OCI-LY7 (cell line): ENCODE measurements at regions not wholly inside any gene's neighbourhood (a gene's known extent, or its start where the extent isn't known, plus 50 kb on each side); places are given as distances from the start of the nearest gene placed in this dataset.

Source experiments
- EZH2phosphoT487 ChIP-seq: fragments of 200-600 bp; sonication (generic); IDR thresholded peaks from 2 replicates; pipeline ENCODE4 v1.6.1; 2018; ENCODE audit warnings: low read depth, borderline replicate concordance, mild to moderate bottlenecking, mixed run types, antibody characterized with exemption, low read length, moderate library complexity, mixed read lengths
- TF ChIP-seq, protein P1 (sequence below): fragments of 200-600 bp; sonication (generic); conservative IDR thresholded peaks from 2 replicates; pipeline ENCODE4 v1.5.1; 2014; ENCODE audit warnings: mild to moderate bottlenecking, antibody characterized with exemption, low read length, moderate library complexity, mixed read lengths

DNA sequence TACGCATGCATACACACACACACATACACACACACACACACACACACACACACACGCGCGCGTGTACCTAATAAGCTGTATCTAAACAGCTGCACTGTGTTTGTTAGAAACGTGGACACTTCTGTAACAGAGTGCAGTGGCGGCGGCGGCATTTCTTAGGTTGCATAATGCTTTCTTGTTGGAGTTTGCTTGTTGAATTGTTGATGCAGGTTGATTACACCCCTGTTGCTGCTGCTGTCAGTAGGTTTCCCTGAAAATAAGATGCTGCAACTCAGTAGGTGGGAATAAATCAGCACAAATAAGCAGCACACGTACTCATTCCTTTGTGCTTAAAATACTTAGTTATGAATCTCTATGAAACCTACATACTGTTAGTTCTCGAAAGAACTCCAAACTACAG is 479.2 kb downstream of the LIG4 start:
- TF ChIP-seq, protein P1, sequence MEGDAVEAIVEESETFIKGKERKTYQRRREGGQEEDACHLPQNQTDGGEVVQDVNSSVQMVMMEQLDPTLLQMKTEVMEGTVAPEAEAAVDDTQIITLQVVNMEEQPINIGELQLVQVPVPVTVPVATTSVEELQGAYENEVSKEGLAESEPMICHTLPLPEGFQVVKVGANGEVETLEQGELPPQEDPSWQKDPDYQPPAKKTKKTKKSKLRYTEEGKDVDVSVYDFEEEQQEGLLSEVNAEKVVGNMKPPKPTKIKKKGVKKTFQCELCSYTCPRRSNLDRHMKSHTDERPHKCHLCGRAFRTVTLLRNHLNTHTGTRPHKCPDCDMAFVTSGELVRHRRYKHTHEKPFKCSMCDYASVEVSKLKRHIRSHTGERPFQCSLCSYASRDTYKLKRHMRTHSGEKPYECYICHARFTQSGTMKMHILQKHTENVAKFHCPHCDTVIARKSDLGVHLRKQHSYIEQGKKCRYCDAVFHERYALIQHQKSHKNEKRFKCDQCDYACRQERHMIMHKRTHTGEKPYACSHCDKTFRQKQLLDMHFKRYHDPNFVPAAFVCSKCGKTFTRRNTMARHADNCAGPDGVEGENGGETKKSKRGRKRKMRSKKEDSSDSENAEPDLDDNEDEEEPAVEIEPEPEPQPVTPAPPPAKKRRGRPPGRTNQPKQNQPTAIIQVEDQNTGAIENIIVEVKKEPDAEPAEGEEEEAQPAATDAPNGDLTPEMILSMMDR = no peak
- no peak for TF ChIP-seq EZH2phosphoT487
